LNCAP (cell line): ENCODE measurements at regions not wholly inside any gene's neighbourhood (a gene's known extent, or its start where the extent isn't known, plus 50 kb on each side); places are given as distances from the start of the nearest gene placed in this dataset.

Source experiments
- TF ChIP-seq, protein P1 (sequence below): fragments of 450-650 bp; IDR thresholded peaks from 2 replicates; pipeline ENCODE4 v1.5.1; 2017; ENCODE audit warnings: mild to moderate bottlenecking

DNA sequence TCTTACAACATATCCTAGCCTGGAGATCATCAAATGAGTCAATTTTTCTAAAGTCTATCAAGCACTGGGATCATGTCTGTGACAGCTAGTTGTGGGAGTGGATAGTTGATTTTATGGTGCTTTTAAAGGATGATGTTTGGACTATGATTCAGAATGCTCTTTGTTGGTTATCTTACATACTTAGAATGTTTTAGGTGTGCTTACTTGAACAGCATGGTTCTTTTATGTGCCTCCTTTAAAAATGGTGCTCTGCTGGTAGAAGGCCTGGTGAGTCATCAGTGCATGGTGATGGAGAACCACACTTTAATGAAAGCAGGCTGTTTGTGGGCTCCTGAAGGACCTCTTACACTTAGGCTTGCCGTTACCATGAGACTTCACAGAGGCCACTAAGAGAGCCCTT lies 682.7 kb upstream of the FANCL start:
- TF ChIP-seq, protein P1, sequence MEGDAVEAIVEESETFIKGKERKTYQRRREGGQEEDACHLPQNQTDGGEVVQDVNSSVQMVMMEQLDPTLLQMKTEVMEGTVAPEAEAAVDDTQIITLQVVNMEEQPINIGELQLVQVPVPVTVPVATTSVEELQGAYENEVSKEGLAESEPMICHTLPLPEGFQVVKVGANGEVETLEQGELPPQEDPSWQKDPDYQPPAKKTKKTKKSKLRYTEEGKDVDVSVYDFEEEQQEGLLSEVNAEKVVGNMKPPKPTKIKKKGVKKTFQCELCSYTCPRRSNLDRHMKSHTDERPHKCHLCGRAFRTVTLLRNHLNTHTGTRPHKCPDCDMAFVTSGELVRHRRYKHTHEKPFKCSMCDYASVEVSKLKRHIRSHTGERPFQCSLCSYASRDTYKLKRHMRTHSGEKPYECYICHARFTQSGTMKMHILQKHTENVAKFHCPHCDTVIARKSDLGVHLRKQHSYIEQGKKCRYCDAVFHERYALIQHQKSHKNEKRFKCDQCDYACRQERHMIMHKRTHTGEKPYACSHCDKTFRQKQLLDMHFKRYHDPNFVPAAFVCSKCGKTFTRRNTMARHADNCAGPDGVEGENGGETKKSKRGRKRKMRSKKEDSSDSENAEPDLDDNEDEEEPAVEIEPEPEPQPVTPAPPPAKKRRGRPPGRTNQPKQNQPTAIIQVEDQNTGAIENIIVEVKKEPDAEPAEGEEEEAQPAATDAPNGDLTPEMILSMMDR, result no peak

DNA sequence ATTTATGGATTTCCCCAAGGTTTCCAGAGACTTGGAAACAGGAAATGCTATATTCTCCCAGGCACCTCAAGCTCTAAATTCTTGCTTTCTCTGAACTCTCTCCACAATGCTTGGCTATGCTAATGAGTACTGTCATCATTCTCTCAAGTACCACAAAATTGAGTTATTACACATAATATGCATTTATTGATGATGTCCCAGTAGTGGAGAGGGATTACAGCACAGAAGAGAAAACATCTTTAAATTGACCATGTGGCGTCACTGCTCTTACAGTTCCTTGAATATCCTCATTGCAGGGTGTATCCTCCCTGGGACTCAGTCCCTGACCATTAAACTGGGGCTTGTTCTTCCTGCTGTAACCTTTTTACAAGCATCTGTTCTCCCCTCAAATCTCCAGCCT lies 681.1 kb upstream of the FANCL start:
- TF ChIP-seq, protein P1, result no peak

DNA sequence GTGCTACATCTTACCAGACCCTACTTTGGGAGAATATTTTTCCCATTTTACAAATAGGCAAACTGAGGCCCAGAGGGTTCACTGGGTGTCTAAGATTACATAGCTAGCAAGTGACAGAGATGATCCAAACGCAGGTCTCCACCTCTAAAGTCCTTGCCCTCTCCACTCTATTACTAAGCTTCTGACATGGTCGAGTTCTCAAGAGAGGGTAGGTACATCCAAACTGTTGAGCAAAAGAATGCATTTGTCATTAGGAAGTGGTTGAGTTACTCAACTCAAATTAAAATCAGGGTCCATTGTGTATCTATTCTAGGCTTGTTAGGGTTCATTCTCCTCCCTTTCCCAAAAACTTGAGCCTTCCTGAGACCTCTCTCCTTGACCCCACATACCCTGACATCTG lies 680.6 kb upstream of the FANCL start:
- TF ChIP-seq, protein P1, result no peak

DNA sequence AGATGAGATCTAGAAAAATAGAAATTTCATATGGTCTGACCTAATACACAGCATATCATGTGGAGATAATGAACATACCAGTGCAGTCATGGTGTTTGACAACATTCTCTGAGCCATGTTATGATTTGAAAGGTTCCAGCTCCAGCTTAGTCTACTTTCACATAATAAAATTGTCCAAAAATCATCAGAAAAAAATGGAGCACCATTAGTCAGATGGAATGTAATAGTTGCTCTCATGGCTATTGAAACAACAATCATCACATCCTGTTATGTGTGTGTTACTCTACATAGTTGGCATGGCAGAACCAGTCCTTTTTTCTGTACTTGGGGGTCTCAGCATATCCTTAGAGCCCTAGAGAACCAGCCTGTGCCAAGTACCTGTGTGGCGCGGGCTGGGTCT lies 678.9 kb upstream of the FANCL start:
- TF ChIP-seq, protein P1, result no peak

DNA sequence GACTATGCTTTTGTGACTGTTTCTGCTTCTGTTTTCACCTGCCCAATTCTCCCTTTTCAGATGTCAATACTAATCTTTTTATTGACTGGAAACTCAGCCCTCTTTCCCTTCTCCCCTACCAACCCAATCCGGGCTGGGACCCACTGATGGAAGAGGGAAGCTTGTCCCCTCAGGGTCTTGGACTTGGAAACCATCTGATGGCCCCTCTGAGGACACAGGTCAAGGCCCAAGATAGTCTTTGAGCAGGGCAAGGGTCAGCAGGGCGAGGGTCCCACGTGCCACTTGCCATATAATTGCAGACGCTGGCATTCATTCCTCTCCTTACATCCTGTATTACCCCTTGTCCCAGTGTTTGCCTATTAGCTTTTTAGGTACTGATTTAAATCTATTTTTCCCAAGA lies 678.2 kb upstream of the FANCL start:
- TF ChIP-seq, protein P1, result no peak

DNA sequence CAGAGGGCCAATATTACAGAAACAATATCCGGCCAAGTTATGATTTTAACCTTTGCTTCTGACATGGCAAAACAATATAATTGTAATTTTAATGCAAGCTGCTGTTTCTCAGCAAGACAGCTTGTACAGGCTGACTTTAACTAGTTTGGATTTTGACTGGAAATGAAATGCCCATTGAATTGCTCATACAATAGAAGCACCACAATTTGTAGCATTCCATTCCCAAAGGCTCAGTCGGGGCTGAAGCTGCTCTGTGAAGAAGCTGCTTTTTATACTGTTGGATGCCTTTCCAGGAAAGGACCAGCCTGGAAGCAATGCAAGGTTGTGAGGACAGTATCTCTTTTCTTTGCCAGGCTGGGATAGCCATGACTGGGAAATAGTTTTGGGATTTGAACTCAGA lies 677.0 kb upstream of the FANCL start:
- TF ChIP-seq, protein P1, result no peak

DNA sequence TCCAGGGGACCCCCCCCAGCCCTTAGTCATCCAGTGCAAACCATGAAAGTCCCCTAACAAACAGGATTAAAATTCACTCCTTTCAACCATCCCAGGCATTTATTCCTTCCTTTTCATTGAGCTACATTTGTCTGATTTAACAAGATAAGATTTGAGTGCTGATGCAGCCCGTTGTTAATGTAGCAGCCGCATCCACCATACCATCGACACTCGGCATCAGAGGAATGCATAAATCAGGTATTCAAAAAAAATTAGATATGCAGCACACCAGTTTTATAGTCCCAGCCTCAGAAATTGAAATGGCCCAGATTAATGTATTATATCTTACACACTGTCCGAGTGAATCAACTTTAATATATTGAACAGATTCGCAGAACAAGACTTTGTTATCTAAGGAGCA lies 676.5 kb upstream of the FANCL start:
- TF ChIP-seq, protein P1, result no peak

DNA sequence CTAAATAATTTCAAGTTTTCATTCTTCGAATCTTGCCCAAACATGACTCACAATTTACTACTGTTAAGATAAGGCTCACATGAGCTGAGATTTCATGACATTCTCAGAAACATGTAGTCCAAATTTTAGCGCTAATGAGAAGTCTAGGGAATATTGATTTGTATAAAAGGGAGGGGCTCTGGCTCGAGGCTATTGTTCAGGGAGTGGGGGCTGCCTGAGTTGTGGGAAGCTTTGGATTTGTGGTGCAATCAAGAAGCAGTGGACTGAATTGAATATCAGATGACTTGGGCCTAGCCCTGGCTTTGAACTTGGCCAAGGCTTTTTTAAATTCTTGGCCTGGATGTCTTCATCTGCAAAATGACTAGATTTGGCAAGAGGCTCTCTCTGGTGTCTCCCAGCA lies 674.9 kb upstream of the FANCL start:
- TF ChIP-seq, protein P1, result no peak
